Activated T-cell treated with anti-CD3 and anti-CD28 coated beads, Interleukin-2, amount 50 U/mL, for 4 hours (primary cell): ENCODE measurements at regions not wholly inside any gene's neighbourhood (a gene's known extent, or its start where the extent isn't known, plus 50 kb on each side); places are given as distances from the start of the nearest gene placed in this dataset.
"Not testable (repeated sequence)": the region's sequence is repeated elsewhere in the genome, so short reads cannot be mapped to it uniquely, and the experiment has no call there.

ENCODE experiments used
- ATAC-seq, 2 donors: fragments of 200-7000 bp; cut with Tn5 transposase; one replicate each; pipeline ENCODE4 v1.10.0; 2021
- DNase-seq: peaks from one replicate; pipeline ENCODE4 v3.0.0-alpha.2; 2020
- H3K27me3 Mint-ChIP-seq: one replicate; pipeline ENCODE4 v1.8.0; 2021; ENCODE audit warnings: low read depth, mixed read lengths
- H3K36me3 Mint-ChIP-seq: one replicate; pipeline ENCODE4 v1.8.0; 2022; ENCODE audit warnings: mixed read lengths; ENCODE audit not compliant: insufficient read depth
- H3K4me1 Mint-ChIP-seq: one replicate; pipeline ENCODE4 v1.8.0; 2021; ENCODE audit warnings: low read depth, mixed read lengths
- H3K4me3 Mint-ChIP-seq: one replicate; pipeline ENCODE4 v1.8.0; 2021; ENCODE audit warnings: mild to moderate bottlenecking, moderate library complexity, mixed read lengths
- H3K9me3 Mint-ChIP-seq: one replicate; pipeline ENCODE4 v1.8.0; 2021; ENCODE audit warnings: mixed read lengths

GRCh38 chr6:155627722-155628212, 172.1 kb upstream of the NOX3 start:
- not testable (repeated sequence) for H3K36me3 Mint-ChIP-seq, H3K4me3 Mint-ChIP-seq

DNA sequence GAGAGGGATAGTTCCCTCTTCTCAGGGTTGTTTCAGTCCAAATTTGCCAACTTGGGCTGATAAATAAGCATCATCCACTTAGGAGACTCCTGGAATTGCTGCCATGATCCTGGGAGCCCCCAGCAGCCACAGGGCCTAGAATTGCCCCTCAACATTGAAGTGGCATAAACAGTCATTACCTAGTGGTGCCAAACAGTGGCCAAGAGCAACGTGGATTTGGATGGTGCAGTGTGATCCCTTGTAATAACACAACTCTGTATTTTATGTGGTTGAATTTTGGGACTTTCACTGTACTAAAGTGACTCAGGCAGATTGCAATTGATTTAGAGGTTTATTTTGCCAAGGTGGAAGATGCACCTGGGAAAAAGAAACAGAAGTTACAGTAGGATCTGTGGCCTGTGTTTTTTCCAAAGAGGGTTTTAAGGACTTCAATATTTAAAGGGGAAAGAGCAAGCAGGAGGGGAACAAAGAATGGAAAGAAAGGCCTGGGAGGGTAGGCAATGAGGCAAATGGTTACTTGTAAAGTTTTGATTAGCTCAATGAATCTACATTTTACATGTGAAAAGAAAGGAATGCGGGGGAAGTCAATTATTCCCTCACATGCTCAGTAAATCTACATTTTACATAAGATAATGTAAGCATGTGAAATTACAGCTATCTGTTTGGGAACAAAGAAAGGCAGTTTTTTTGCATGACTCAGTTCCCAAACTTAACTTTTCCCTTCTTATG, 168.0 kb upstream of the NOX3 start:
- Mint-ChIP-seq H3K9me3 (no peaks in the 10 kb centered on the region), H3K36me3 (no peaks in the 10 kb centered on the region), H3K4me3 (no peak overlapping the region), H3K4me1 (peaks cover 4% of the 10 kb centered on the region), H3K27me3 (no peaks in the 10 kb centered on the region)
- ATAC-seq (no peak), DNase-seq (no peak)

More at GRCh38 chr6:155627722-155628212, 172.1 kb upstream of the NOX3 start:
- ATAC-seq, H3K9me3 Mint-ChIP-seq, H3K4me1 Mint-ChIP-seq, DNase-seq, H3K27me3 Mint-ChIP-seq: not testable (repeated sequence)

DNA sequence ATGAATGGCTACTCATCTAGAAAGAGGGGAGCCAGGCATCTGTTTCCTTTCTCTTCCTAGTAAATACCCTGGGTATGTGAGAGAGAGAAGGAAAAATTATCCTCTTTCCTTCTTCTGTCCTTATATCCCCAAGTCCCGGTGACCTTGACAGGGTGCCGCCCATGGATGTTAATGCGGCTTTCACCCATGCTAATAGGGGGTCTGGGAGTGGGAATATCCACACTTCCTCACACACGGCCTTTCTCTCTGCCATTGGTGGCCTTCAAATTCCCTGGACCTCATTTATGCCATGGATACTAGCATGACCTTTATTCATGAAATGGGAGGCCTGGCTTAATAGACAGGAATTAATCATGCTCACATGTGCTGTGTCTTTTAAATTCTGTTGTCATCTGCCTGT, 159.0 kb upstream of the NOX3 start:
- H3K36me3 Mint-ChIP-seq, result peaks cover 2% of the 10 kb centered on the region
- ATAC-seq (no peak), DNase-seq (no peak)
- no peaks in the 10 kb centered on the region for H3K4me1 Mint-ChIP-seq
- H3K27me3 Mint-ChIP-seq, result no peaks in the 10 kb centered on the region
- H3K9me3 Mint-ChIP-seq, result peaks cover 26% of the 10 kb centered on the region
- no peak overlapping the region for H3K4me3 Mint-ChIP-seq

GRCh38 chr6:155611742-155612141, 156.1 kb upstream of the NOX3 start:
- DNase-seq (no peak), ATAC-seq (no peak)
- Mint-ChIP-seq H3K36me3 (peaks cover 2% of the 10 kb centered on the region), H3K4me3 (no peak overlapping the region), H3K4me1 (no peaks in the 10 kb centered on the region), H3K27me3 (no peaks in the 10 kb centered on the region), H3K9me3 (peaks cover 26% of the 10 kb centered on the region)

- no peaks in the 10 kb centered on the region for H3K4me1 Mint-ChIP-seq
- no peak for ATAC-seq
- no peak for DNase-seq
- no peak overlapping the region for H3K4me3 Mint-ChIP-seq
- H3K27me3 Mint-ChIP-seq, result no peaks in the 10 kb centered on the region
- H3K9me3 Mint-ChIP-seq, result peaks cover 2% of the 10 kb centered on the region
- H3K36me3 Mint-ChIP-seq, result no peaks in the 10 kb centered on the region
These were observed 149.4 kb upstream of the NOX3 start for GRCh38 chr6:155604991-155605390.

DNA sequence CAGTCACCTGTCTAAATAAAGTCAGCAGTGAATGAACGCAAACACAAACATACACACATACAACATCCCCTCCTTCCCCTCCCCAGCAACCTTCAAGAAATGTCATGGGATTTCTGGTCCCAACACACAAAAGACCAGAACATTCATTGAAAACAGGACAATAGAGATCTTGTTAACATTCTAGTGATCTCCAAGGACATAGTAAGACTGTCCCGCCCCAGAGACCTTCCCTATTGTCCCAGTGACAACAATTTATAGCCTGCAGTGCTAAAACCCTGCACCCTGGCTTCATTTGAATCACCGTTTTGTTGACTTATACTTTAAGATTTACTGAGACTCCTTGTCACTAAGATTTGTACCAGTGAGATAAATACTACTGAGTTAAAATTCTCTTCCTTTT, 143.9 kb upstream of the NOX3 start:
- Mint-ChIP-seq H3K4me3 (no peak overlapping the region), H3K9me3 (no peaks in the 10 kb centered on the region), H3K27me3 (no peaks in the 10 kb centered on the region), H3K36me3 (no peaks in the 10 kb centered on the region), H3K4me1 (no peaks in the 10 kb centered on the region)
- no peak for ATAC-seq
- DNase-seq, result no peak

DNA sequence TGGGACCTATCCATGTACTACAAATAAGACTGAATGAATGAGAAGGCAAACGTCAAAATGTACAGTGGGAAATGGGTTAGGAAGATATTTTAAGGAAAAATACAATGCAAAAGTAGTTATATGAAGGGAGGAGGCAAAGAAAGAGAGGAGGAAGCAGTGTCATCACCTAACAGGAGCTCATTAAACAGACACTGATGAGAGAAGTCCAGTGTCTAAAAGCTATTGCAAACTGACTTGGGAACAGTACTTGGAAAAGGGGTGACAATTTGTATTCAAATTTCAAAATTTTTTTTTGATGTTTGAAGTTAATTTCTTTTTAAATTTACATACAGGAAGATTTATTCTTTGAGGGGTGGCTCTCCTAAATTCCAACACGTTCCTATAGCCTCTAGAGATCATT, 143.5 kb upstream of the NOX3 start:
- Mint-ChIP-seq H3K27me3 (no peaks in the 10 kb centered on the region), H3K4me1 (no peaks in the 10 kb centered on the region), H3K4me3 (no peak overlapping the region), H3K36me3 (no peaks in the 10 kb centered on the region), H3K9me3 (no peaks in the 10 kb centered on the region)
- ATAC-seq (no peak), DNase-seq (no peak)

DNA sequence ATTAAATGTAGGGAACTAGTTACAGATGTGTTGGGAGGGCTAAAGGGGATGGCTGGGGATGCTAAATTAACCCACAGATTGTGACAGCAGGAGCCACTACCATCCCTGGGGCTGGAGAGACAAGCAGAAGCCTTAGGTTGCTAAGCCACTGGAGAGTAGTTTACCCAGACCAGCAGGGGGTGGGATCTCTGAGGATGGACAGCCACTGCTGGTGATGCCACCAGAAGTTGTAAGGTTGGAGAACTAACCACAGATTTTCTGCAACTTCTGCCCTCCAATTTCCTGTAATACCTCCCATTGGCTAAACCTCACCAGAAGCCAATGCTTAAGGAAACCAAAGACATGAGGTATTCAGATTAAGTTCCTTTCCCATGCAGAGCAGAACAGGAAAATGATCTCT, 139.6 kb upstream of the NOX3 start:
- no peaks in the 10 kb centered on the region for H3K36me3 Mint-ChIP-seq
- H3K4me3 Mint-ChIP-seq, result no peak overlapping the region
- no peaks in the 10 kb centered on the region for H3K9me3 Mint-ChIP-seq
- no peaks in the 10 kb centered on the region for H3K4me1 Mint-ChIP-seq
- peaks cover 5% of the 10 kb centered on the region for H3K27me3 Mint-ChIP-seq
- ATAC-seq (no peak), DNase-seq (no peak)

DNA sequence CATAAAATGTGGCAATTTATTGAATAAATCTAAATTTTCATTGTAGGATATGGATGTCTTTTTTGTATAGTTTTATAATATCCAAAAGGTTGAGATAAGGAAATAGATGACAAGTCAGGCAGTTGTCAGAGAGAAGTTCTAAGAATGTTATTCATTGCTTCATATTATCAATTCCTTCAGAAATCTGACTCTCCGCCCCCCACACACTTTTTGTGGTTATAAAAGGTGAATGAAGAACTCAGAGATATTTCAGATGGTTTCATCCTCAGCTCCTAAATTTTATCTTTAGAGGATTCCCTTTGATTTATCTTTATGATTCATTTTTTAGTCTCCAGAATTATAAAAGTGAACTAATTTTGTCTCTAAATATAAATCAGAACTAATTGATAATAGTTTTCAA, 136.1 kb upstream of the NOX3 start:
- H3K4me3 Mint-ChIP-seq, result no peak overlapping the region
- DNase-seq (no peak), ATAC-seq (no peak)
- H3K27me3 Mint-ChIP-seq, result peaks cover 7% of the 10 kb centered on the region
- no peaks in the 10 kb centered on the region for H3K4me1 Mint-ChIP-seq
- no peaks in the 10 kb centered on the region for H3K36me3 Mint-ChIP-seq
- H3K9me3 Mint-ChIP-seq, result peaks cover 10% of the 10 kb centered on the region

GRCh38 chr6:155589190-155589589, 133.6 kb upstream of the NOX3 start:
- H3K27me3 Mint-ChIP-seq, result peaks cover 7% of the 10 kb centered on the region
- no peaks in the 10 kb centered on the region for H3K4me1 Mint-ChIP-seq
- peaks cover 10% of the 10 kb centered on the region for H3K9me3 Mint-ChIP-seq
- ATAC-seq, result no peak
- H3K4me3 Mint-ChIP-seq, result no peak overlapping the region
- H3K36me3 Mint-ChIP-seq, result no peaks in the 10 kb centered on the region
- no peak for DNase-seq

- H3K9me3 Mint-ChIP-seq, result peaks cover 10% of the 10 kb centered on the region
- H3K4me3 Mint-ChIP-seq, result no peak overlapping the region
- H3K36me3 Mint-ChIP-seq, result no peaks in the 10 kb centered on the region
- no peaks in the 10 kb centered on the region for H3K4me1 Mint-ChIP-seq
- H3K27me3 Mint-ChIP-seq, result peaks cover 7% of the 10 kb centered on the region
- no peak for ATAC-seq
- no peak for DNase-seq
These were observed 132.2 kb upstream of the NOX3 start for GRCh38 chr6:155587817-155588216.

DNA sequence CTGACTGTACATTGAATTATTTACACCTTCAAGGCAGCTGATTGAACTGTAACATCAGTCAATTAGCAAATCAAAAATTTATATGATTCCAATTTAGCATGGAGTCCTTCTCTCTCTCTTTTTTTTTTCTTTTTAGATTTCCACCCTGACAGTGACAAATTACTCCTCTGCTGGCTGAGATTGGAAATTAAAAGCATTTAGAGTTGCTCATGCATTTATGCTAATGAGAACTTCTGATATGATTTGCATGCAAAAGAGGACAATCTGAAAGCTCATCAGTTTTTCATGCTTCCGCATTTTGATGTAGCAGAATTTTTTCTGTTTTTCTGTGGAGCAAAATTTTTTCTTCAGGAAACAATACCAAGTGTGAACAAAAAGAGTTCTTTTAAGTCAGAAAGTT, 130.5 kb upstream of the NOX3 start:
- Mint-ChIP-seq H3K9me3 (peaks cover 10% of the 10 kb centered on the region), H3K4me3 (no peak overlapping the region), H3K27me3 (peaks cover 2% of the 10 kb centered on the region), H3K4me1 (no peaks in the 10 kb centered on the region), H3K36me3 (no peaks in the 10 kb centered on the region)
- ATAC-seq (no peak), DNase-seq (no peak)

GRCh38 chr6:155584006-155584405, 128.4 kb upstream of the NOX3 start:
- Mint-ChIP-seq H3K27me3 (no peaks in the 10 kb centered on the region), H3K4me1 (no peaks in the 10 kb centered on the region), H3K36me3 (no peaks in the 10 kb centered on the region), H3K4me3 (no peak overlapping the region), H3K9me3 (peaks cover 10% of the 10 kb centered on the region)
- no peak for DNase-seq
- no peak for ATAC-seq

- no peak overlapping the region for H3K4me3 Mint-ChIP-seq
- ATAC-seq (no peak), DNase-seq (no peak)
- no peaks in the 10 kb centered on the region for H3K36me3 Mint-ChIP-seq
- no peaks in the 10 kb centered on the region for H3K9me3 Mint-ChIP-seq
- no peaks in the 10 kb centered on the region for H3K27me3 Mint-ChIP-seq
- no peaks in the 10 kb centered on the region for H3K4me1 Mint-ChIP-seq
These were observed 126.7 kb upstream of the NOX3 start for GRCh38 chr6:155582016-155582991.

DNA sequence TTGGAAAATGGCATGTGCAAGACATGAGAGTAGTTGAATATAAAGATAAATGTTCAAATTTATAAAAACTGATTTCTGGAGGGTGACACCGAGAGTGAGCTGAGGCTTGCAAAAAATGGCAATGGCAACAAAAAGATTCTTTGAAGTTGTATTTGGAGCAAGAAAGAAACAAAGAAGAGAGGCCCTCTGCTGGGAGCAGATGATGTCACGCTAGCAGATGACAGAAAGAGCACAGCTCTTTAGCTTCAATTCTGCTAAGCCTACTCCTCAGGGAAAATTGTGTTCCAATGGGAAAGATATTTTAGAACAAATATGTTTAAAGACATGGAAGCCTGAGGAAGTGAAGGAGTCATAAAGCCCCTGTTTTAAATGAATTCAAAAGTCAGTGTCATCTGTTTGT, 125.3 kb upstream of the NOX3 start:
- Mint-ChIP-seq H3K4me1 (no peaks in the 10 kb centered on the region), H3K4me3 (no peak overlapping the region), H3K36me3 (no peaks in the 10 kb centered on the region), H3K9me3 (no peaks in the 10 kb centered on the region), H3K27me3 (no peaks in the 10 kb centered on the region)
- ATAC-seq (no peak), DNase-seq (no peak)
